Neural cell (in vitro differentiated cells): ENCODE measurements at regions not wholly inside any gene's neighbourhood (a gene's known extent, or its start where the extent isn't known, plus 50 kb on each side); places are given as distances from the start of the nearest gene placed in this dataset.

Experiments used
- H2AFZ ChIP-seq: fragments of 200-600, 300-800 bp; sonication (generic), shearing (Covaris generic); 2 replicates; pipeline ENCODE4 v1.6.0; 2014; ENCODE audit warnings: low read depth, mild to moderate bottlenecking, antibody characterized with exemption, low read length, moderate library complexity
- H3F3A ChIP-seq: fragments of 200-600 bp; shearing (Covaris generic); 2 replicates; pipeline ENCODE4 v1.6.1; 2016; ENCODE audit warnings: mild to moderate bottlenecking, moderate library complexity, mixed read lengths, antibody characterized with exemption, low read length; ENCODE audit not compliant: insufficient read depth, poor library complexity, severe bottlenecking
- H3K27ac ChIP-seq: fragments of 200-600, 300-800 bp; sonication (generic), shearing (Covaris generic); 2 replicates; pipeline ENCODE4 v1.5.1; 2014; ENCODE audit warnings: mild to moderate bottlenecking, low read length, moderate library complexity
- H3K27me3 ChIP-seq: fragments of 300-800, 200-600 bp; sonication (generic), shearing (Covaris generic); 2 replicates; pipeline ENCODE4 v1.6.0; 2014; ENCODE audit warnings: mild to moderate bottlenecking, low read depth, low read length, moderate library complexity; ENCODE audit not compliant: insufficient read depth
- H3K36me3 ChIP-seq: fragments of 300-800, 200-600 bp; sonication (generic), shearing (Covaris generic); 2 replicates; pipeline ENCODE4 v1.5.1; 2014; ENCODE audit warnings: mild to moderate bottlenecking, antibody characterized with exemption, low read length, moderate library complexity; ENCODE audit not compliant: insufficient read depth
- H3K4me2 ChIP-seq: fragments of 300-800, 200-600 bp; sonication (generic), shearing (Covaris generic); 2 replicates; pipeline ENCODE4 v1.6.0; 2014; ENCODE audit warnings: mild to moderate bottlenecking, low read length
- H3K4me3 ChIP-seq: fragments of 300-800, 200-600 bp; sonication (generic), shearing (Covaris generic); 2 replicates; pipeline ENCODE4 v1.5.1; 2014; ENCODE audit warnings: mild to moderate bottlenecking, low read length, moderate library complexity
- H3K79me2 ChIP-seq: fragments of 200-600 bp; shearing (Covaris generic); replicated peaks from 2 replicates; pipeline ENCODE4 v1.6.0; 2014; ENCODE audit warnings: mild to moderate bottlenecking, low read length, moderate library complexity; ENCODE audit not compliant: insufficient read depth
- H3K9ac ChIP-seq: fragments of 300-800, 200-600 bp; sonication (generic), shearing (Covaris generic); 2 replicates; pipeline ENCODE4 v1.6.1; 2016; ENCODE audit warnings: mild to moderate bottlenecking, low read length, mixed read lengths
- H3K9me2 ChIP-seq: fragments of 200-600 bp; shearing (Covaris generic); 2 replicates; pipeline ENCODE4 v1.6.1; 2016; ENCODE audit warnings: mild to moderate bottlenecking, low read length, mixed read lengths; ENCODE audit not compliant: insufficient read depth
- H3K9me3 ChIP-seq: fragments of 200-600, 300-800 bp; sonication (generic), shearing (Covaris generic); 2 replicates; pipeline ENCODE4 v1.6.1; 2016; ENCODE audit warnings: mild to moderate bottlenecking, mixed run types, low read length, moderate library complexity, mixed read lengths
- H4K20me1 ChIP-seq: fragments of 200-600 bp; shearing (Covaris generic); 2 replicates; pipeline ENCODE4 v1.6.1; 2016; ENCODE audit warnings: mild to moderate bottlenecking, mixed run types; ENCODE audit not compliant: insufficient read depth
- CTCF ChIP-seq: fragments of 450-650 bp; IDR thresholded peaks from 2 replicates; pipeline ENCODE4 v1.5.1; 2014; ENCODE audit warnings: antibody characterized with exemption, mild to moderate bottlenecking, moderate library complexity; ENCODE audit not compliant: poor library complexity, severe bottlenecking
- EP300 ChIP-seq: fragments of 450-650 bp; conservative IDR thresholded peaks from 2 replicates; pipeline ENCODE4 v1.6.1; 2014; ENCODE audit warnings: antibody characterized with exemption, mild to moderate bottlenecking, moderate library complexity; ENCODE audit not compliant: poor library complexity, severe bottlenecking
- EZH2 ChIP-seq: fragments of 200-600, 300-800 bp; shearing (Covaris generic), sonication (generic); IDR thresholded peaks from 2 replicates; pipeline ENCODE4 v1.6.1; 2014; ENCODE audit warnings: antibody characterized with exemption, low read length, borderline replicate concordance, mild to moderate bottlenecking; ENCODE audit not compliant: insufficient read depth, poor library complexity, severe bottlenecking
- MXI1 ChIP-seq: fragments of 450-650 bp; conservative IDR thresholded peaks from 2 replicates; pipeline ENCODE4 v1.6.1; 2014; ENCODE audit warnings: antibody characterized with exemption, mild to moderate bottlenecking; ENCODE audit not compliant: poor library complexity, severe bottlenecking
- POLR2AphosphoS5 ChIP-seq: IDR thresholded peaks from 2 replicates; pipeline ENCODE4 v1.6.1; 2012
- RAD21 ChIP-seq: fragments of 450-650 bp; conservative IDR thresholded peaks from 2 replicates; pipeline ENCODE4 v1.6.1; 2014; ENCODE audit warnings: antibody characterized with exemption, mild to moderate bottlenecking, moderate library complexity
- REST ChIP-seq: IDR thresholded peaks from 2 replicates; pipeline ENCODE4 v1.6.1; 2012; ENCODE audit warnings: borderline replicate concordance
- SMC3 ChIP-seq: fragments of 450-650 bp; conservative IDR thresholded peaks from 2 replicates; pipeline ENCODE4 v1.6.1; 2014; ENCODE audit warnings: antibody characterized with exemption, mild to moderate bottlenecking, moderate library complexity; ENCODE audit not compliant: poor library complexity
- TAF1 ChIP-seq: IDR thresholded peaks from 2 replicates; pipeline ENCODE4 v1.6.1; 2012; ENCODE audit warnings: low read depth

GRCh38 chr6:125406741-125407140, 105.0 kb upstream of the HDDC2 start:
- no peaks in the 10 kb centered on the region for H3K27me3 ChIP-seq
- no peaks in the 10 kb centered on the region for H3K79me2 ChIP-seq
- no peaks in the 10 kb centered on the region for H3K9me2 ChIP-seq
- no peak for TF ChIP-seq RAD21
- TF ChIP-seq MXI1, result no peak
- TF ChIP-seq REST, result no peak
- no peak for TF ChIP-seq POLR2AphosphoS5
- TF ChIP-seq EP300, result no peak
- no peak for TF ChIP-seq SMC3
- no peak for TF ChIP-seq EZH2
- no peak for TF ChIP-seq TAF1
- TF ChIP-seq CTCF, result no peak
- H3K9me3 ChIP-seq, result no peaks in the 10 kb centered on the region
- no peak overlapping the region for H3K9ac ChIP-seq
- H3F3A ChIP-seq, result no peaks in the 10 kb centered on the region
- no peak overlapping the region for H3K27ac ChIP-seq
- H3K4me2 ChIP-seq, result no peak overlapping the region
- no peaks in the 10 kb centered on the region for H3K36me3 ChIP-seq
- no peak overlapping the region for H3K4me3 ChIP-seq
- no peak overlapping the region for H2AFZ ChIP-seq
- no peaks in the 10 kb centered on the region for H4K20me1 ChIP-seq

- no peaks in the 10 kb centered on the region for H4K20me1 ChIP-seq
- no peak overlapping the region for H3K27ac ChIP-seq
- TF ChIP-seq REST (no peak), EP300 (no peak), RAD21 (no peak), MXI1 (no peak), CTCF (no peak), EZH2 (no peak), SMC3 (no peak), POLR2AphosphoS5 (no peak), TAF1 (no peak)
Observed at GRCh38 chr6:125414507-125414906, 112.7 kb upstream of the HDDC2 start.

More at GRCh38 chr6:125414507-125414906, 112.7 kb upstream of the HDDC2 start:
- Histone ChIP-seq H3K79me2 (no peaks in the 10 kb centered on the region), H3K9me3 (no peaks in the 10 kb centered on the region), H3K4me3 (no peak overlapping the region), H3F3A (no peaks in the 10 kb centered on the region), H3K36me3 (no peaks in the 10 kb centered on the region), H2AFZ (no peak overlapping the region), H3K27me3 (no peaks in the 10 kb centered on the region), H3K4me2 (no peak overlapping the region), H3K9ac (no peak overlapping the region), H3K9me2 (no peaks in the 10 kb centered on the region)
